ENCODE measurements at regions not wholly inside any gene's neighbourhood (a gene's known extent, or its start where the extent isn't known, plus 50 kb on each side); places are given as distances from the start of the nearest gene placed in this dataset.

- TF ChIP-seq GATA3 (IDR thresholded peaks at IDR 0.05; ENCODE audit: low read depth, low read length), result no peak
- TF ChIP-seq GATA2 (IDR thresholded peaks at IDR 0.05; ENCODE audit: low read depth, low read length), result no peak
These were observed 59.0 kb upstream of the WNT7B start for GRCh38 chr22:46035742-46036557.

DNA sequence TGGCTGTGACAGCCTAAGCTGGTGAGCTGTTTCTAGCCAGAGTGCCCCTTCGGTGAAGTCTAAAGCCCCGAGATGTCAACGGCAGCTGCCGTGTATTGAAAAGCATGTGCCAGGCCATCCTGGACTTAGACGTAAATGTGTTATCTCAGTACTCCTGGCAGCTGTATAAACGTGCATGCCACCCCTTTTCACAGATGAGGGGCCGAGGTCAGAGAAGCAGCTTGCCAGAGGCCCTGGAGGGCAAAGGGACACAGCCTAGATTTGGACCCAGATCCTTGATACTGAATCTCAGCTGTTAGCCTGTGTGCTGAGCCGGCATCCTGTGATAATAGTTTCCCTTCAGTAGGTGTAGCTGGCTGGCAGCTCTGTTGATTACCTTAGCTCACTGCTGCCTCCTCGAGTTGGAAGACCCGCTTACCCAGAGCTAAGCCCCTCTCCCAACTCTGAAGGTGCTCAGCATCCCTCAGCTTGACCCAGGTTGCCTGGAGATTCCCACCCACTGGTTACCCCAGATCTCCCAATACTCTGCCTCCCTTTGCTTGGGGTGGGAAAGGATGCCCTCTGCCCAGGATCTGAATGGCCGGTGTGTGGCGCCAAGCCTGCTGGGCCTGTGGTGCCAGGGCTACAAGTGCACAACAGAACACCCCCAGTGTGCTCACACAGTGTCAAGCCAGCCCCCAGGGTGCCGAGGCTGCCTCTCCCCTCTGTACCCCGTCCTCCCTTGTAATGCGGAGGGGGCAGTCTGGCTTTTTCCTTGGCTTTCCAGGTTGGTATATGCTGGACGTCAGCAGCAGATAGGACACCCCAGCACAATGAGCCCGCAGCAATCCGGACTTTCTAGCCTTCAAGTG lies 59.8 kb upstream of the WNT7B start:
- TF ChIP-seq GATA2 (IDR thresholded peaks at IDR 0.05; ENCODE audit: low read depth, low read length) (0 out of 2 replicates have a peak, but pooled peaks have one; percentile 17), GATA3 (IDR thresholded peaks at IDR 0.05; ENCODE audit: low read depth, low read length) (no peak)

DNA sequence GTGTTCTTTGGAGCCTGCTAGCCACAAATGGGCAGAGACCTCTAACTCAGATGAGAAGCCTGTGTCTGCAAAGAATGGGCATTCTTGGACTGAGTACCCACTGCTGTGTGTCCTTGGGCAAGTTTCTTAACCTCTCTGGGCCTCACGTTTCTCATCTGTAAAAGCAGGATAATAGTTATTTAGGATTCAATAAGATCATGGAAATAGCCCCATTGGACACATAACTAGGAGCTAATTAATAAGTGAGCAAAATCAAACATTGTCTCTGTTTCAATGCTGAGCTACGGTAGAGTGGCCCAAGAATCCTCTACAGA lies 61.2 kb upstream of the WNT7B start:
- TF ChIP-seq GATA2 (IDR thresholded peaks at IDR 0.05; ENCODE audit: low read depth, low read length) (no peak), GATA3 (IDR thresholded peaks at IDR 0.05; ENCODE audit: low read depth, low read length) (no peak)

GRCh38 chr22:46038516-46039430 lies 61.8 kb upstream of the WNT7B start:
- no peak for TF ChIP-seq GATA3 (IDR thresholded peaks at IDR 0.05; ENCODE audit: low read depth, low read length)
- TF ChIP-seq GATA2 (IDR thresholded peaks at IDR 0.05; ENCODE audit: low read depth, low read length), result no peak

- no peak for TF ChIP-seq GATA2 (IDR thresholded peaks at IDR 0.05; ENCODE audit: low read depth, low read length)
These were observed 62.6 kb upstream of the WNT7B start for GRCh38 chr22:46039535-46039934.

DNA sequence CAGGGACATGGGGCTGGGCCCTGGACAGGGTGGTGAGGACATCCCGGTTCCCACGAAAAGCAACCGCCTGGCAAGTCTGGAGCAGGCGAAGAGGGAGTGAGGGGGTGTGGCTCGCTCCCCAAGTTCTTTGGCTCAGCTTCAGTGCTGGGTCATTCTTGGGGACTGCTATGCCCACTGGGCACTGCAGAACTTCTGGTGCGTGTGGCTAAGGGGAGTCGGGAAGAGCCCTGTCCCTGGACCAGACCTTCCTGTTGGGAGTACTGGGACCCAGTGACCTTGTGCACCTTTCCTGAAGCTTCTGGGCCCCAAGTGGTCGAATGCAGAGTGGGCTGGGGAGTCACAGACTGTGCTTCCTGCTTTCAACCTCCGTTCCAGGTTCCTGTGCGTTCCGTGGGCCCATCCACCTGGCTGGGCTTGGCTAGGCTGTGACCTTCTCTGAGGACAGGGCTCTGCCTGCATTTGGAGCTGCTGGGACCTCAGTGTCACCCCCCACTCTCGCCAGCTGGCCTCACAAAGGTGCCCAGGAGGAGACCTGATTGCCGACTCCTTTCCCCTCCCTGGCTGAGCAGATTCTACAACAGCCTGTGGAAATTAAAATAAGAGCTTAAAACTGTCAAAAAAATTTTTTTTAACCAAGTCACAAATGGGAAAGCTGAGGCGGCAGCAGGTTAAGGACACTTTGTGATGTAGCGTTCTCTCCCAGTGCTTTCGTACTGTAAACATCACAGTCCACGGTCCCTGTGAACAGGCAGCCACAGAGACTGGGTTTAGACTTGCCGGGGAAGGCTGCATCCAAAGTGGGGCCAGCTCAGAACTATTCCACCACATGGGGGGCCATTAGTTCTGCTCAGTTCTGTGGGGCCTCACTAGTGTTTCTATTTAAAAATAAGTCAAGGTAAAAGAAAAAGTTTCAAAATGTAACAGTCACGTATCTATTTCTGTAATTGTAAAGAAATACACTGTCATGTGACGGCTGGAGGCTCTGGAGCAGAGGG lies 63.8 kb upstream of the WNT7B start:
- TF ChIP-seq GATA2 (IDR thresholded peaks at IDR 0.05; ENCODE audit: low read depth, low read length) (no peak), GATA3 (IDR thresholded peaks at IDR 0.05; ENCODE audit: low read depth, low read length) (no peak)

GRCh38 chr22:46041642-46042041 lies 64.7 kb upstream of the WNT7B start:
- TF ChIP-seq GATA2 (IDR thresholded peaks at IDR 0.05; ENCODE audit: low read depth, low read length) (no peak), GATA3 (IDR thresholded peaks at IDR 0.05; ENCODE audit: low read depth, low read length) (no peak)

DNA sequence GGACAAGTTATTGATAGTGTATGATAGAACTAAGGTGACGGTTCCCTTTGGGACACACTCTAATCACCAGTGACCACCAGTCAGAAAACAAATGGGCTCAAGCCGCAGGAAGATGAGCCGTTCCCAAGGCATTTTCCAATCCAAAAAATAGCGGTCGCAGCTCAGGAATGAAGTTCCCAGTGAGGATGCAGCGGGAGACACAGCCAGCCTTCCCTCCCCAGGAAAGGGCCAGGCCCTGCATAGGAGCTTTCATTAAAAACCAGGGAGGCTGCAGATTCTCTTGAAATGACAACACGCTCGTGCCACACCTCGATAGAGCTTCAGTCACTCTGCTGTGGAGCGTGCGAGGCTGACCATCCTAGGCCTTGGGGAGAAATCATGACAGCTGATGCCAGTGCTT lies 65.8 kb upstream of the WNT7B start:
- TF ChIP-seq GATA3 (IDR thresholded peaks at IDR 0.05; ENCODE audit: low read depth, low read length), result no peak
- TF ChIP-seq GATA2 (IDR thresholded peaks at IDR 0.05; ENCODE audit: low read depth, low read length), result no peak

DNA sequence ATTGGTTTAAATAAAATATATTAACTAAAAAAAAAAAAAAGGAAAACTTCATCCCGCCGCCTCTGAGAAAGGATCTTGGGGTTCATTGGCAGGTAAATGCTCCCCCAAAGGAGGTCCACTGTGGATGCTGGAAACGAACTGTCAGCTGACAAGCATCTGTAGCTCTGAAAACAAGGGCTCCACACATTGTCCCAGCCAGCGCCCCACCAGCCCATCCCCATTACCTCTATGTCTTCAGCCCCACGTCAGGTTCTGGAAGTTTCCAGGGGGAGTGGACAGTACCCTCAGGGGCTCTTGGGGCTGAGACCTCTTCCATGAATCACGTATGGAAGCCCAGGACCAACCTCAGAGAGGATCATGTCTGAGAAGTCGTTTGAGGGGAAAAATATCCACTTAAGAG lies 66.4 kb upstream of the WNT7B start:
- TF ChIP-seq GATA3 (IDR thresholded peaks at IDR 0.05; ENCODE audit: low read depth, low read length) (no peak), GATA2 (IDR thresholded peaks at IDR 0.05; ENCODE audit: low read depth, low read length) (no peak)

DNA sequence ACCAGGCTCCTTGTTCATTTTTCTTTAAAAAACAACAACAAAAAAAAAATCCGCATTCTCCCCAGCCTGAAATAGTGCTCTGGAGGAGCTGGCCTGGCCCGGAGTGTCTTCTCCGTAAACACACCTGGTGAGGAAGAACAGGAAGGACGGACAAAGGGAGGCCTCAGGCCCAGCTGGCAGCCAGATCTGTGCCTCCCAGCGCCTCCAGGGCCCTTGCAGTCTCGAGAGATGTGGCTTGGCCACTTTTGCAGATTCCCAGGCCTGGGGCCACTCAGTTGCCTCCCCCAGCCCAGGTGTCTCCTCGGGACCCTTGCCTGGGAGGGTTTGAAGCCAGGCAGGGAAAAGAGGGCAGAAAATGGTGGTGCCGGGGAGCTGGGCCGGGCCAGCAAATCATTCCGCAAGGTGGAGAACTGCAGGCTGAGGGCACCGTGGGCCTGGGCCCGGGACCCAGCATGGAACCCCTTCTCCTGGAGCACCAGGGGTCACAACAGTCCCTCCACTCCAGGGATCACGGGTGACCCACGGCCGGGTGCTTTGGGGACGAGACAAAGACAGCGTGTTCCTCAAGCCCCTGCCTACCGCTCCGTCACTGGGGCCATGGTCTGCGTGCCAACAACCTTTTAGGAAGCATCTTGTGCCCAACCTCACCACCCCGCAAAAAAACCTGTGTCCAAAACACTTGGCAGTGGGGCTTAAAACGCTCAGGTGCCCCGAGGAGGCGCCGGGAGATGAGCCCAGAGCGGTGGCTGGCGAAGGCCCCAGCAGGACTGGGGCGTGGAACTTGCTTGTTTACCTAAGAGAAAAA lies 67.1 kb upstream of the WNT7B start:
- TF ChIP-seq GATA2 (IDR thresholded peaks at IDR 0.05; ENCODE audit: low read depth, low read length), result no peak
- no peak for TF ChIP-seq GATA3 (IDR thresholded peaks at IDR 0.05; ENCODE audit: low read depth, low read length)

DNA sequence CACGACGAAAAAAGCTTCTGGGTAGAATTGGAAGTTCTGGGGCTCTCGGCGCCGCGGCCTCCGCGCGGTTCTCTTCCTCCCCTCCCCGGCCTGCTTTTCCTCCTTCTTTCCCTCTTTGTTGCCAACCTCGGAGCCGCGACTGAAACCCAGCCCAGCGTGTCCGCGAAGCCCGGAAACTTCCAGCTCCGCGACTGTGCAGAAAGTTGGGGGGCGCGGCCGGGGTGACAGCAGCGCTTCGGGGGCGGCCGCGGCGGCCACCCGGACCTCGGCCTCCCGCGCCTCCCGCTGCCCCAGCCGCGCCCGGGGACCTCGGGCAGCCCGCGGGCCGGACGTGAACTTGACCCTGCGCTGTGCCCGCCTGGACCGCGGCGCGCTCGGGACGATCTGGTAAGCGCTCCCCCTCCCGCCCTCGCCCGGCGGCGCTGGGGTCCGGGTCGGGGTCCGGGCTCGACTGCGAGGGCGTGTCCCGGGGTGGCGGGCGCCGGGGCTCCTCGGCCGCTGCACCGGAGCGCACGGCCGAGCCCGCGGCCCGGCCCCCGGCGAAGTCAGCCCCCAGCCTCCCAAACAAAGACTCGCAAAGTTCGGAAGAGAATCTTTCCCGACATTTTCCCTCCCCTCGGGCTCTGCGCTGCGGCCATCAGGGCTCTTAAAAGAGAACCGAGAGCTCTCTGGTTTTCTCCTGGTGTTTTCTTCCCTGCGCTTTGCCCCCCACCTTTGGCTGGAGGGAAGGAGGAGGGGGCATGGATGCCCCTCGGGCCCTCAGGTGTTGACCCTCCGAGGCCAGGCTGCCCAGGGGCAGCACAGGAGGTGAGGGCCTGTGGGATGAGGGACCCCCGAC lies 67.9 kb upstream of the WNT7B start:
- TF ChIP-seq GATA3 (IDR thresholded peaks at IDR 0.05; ENCODE audit: low read depth, low read length) (no peak), GATA2 (IDR thresholded peaks at IDR 0.05; ENCODE audit: low read depth, low read length) (no peak)

Data from SH-SY5Y (cell line).